ENCODE measurements at regions not wholly inside any gene's neighbourhood (a gene's known extent, or its start where the extent isn't known, plus 50 kb on each side); places are given as distances from the start of the nearest gene placed in this dataset.
"Not testable (repeated sequence)": the region's sequence is repeated elsewhere in the genome, so short reads cannot be mapped to it uniquely, and the experiment has no call there.

DNA sequence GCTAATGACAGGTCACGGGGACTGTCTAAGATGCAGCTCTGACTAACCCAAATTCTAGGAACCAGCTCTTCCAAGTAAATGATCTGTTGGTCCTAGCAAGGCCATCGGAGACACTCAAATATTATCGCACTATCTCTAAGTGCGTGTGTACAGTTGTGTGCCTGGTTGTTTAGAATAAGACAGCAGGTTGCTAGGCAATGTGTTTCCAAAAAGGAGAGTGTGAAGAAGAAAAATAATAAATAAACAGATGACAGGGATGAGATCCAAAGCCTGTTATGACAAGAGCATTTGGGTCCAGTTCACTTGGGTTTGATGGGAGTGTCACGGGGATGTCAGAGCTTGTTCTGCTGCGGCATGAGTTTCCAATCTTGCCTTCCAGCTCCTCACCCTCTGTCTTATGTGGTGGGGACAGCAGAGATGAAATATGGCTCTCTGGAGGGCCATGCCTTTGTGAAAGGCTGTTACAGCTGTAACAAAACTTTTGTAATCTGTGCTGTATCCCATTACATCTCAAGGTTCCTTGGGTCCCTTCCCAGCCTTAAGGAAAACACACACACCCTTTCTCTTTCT lies 127.5 kb upstream of the TNP1 start:
- intact Hi-C loops (cut with micrococcal nuclease; ENCODE audit: unreplicated experiment) = no loop called here
- no peak overlapping the region for H3K4me3 ChIP-seq (ENCODE audit: low read depth, low read length, poor library complexity, severe bottlenecking)
- ChIA-PET CTCF (no interaction called here), POLR2A (ENCODE audit: low non-redundant PET) (no interaction called here)
- no peak for DNase-seq (ENCODE audit: low spot score)
- TF ChIP-seq EZH2 (IDR thresholded peaks at IDR 0.05; ENCODE audit: borderline replicate concordance, low read depth, low read length, poor library complexity, severe bottlenecking) = no peak
- TF ChIP-seq, protein P1, sequence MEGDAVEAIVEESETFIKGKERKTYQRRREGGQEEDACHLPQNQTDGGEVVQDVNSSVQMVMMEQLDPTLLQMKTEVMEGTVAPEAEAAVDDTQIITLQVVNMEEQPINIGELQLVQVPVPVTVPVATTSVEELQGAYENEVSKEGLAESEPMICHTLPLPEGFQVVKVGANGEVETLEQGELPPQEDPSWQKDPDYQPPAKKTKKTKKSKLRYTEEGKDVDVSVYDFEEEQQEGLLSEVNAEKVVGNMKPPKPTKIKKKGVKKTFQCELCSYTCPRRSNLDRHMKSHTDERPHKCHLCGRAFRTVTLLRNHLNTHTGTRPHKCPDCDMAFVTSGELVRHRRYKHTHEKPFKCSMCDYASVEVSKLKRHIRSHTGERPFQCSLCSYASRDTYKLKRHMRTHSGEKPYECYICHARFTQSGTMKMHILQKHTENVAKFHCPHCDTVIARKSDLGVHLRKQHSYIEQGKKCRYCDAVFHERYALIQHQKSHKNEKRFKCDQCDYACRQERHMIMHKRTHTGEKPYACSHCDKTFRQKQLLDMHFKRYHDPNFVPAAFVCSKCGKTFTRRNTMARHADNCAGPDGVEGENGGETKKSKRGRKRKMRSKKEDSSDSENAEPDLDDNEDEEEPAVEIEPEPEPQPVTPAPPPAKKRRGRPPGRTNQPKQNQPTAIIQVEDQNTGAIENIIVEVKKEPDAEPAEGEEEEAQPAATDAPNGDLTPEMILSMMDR (conservative IDR thresholded peaks at IDR 0.05; ENCODE audit: low read depth, low read length) = no peak
- peaks cover 5% of the 10 kb centered on the region for H3K27me3 ChIP-seq (replicated peaks; ENCODE audit: insufficient read depth, low read depth, low read length, poor library complexity)
- H3K4me1 ChIP-seq (ENCODE audit: insufficient read depth, low read length, poor library complexity, severe bottlenecking) = no peaks in the 10 kb centered on the region
- BruUV-seq (replicated peaks) = no TSS peak
- H3K9me3 ChIP-seq (ENCODE audit: low read depth, low read length, poor library complexity, severe bottlenecking) = no peaks in the 10 kb centered on the region
- no peaks in the 10 kb centered on the region for H3K36me3 ChIP-seq (ENCODE audit: insufficient read depth, low read length, poor library complexity, severe bottlenecking)
- H3K27ac ChIP-seq (ENCODE audit: low read depth, low read length, poor library complexity, severe bottlenecking) = no peak overlapping the region

DNA sequence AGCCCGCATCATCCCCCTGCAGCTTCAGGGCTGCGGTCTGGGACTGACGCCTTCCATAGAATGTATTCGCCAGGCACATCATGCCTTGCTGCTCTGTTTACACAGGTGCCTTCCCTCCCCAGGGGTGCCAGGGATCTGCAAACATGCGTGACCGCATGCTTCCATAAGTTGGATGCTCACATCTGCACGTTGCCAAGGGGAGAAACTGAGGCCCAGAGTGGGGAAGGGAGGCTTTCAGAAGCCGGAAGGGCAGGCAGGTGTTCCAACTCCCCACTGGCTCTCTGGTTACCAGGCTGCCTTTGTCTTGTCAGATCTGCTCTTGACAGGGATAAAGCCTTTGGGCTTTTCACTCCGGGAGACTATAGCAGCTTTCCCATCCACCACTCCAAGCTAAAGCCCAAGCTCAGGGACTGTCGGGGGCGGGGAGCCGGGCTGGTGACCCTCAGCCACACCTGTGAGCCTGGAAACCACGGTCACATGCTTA lies 125.8 kb upstream of the TNP1 start:
- ChIA-PET POLR2A (ENCODE audit: low non-redundant PET) (interaction anchor here (0.6 kb wide), 1 partner anchor 555 kb away, joined by 3 read pairs; no protein-coding TSS in a partner anchor), CTCF (interaction anchor here (0.6 kb wide), 2 partner anchors 73 to 304 kb away, joined by 3 to 4 read pairs; no protein-coding TSS in a partner anchor)

DNA sequence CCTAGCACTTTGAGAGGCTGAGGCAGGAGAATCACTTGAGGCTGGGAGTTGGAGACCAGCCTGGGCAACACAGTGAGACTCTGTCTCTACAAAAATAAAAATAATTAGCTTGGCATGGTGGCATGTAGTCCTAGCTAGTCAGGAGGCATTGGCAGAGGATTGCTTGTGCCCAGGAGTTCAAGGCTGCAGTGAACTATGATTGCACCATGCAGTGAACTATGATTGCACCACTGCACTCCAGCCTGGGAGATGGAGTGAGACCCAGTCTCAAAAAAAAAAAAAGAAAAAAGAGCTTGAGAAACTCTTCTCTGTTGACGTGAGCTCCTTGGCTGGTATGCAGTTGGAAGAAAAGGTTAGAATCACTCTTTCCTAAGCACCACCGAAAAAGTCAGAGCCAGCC lies 125.1 kb upstream of the TNP1 start:
- intact Hi-C loops (cut with micrococcal nuclease; ENCODE audit: unreplicated experiment) = no loop called here
- TF ChIP-seq EZH2 (IDR thresholded peaks at IDR 0.05; ENCODE audit: borderline replicate concordance, low read depth, low read length, poor library complexity, severe bottlenecking) = no peak
- TF ChIP-seq, protein P1 (conservative IDR thresholded peaks at IDR 0.05; ENCODE audit: low read depth, low read length) = no peak
- Histone ChIP-seq H3K36me3 (ENCODE audit: insufficient read depth, low read length, poor library complexity, severe bottlenecking) (no peaks in the 10 kb centered on the region), H3K4me3 (ENCODE audit: low read depth, low read length, poor library complexity, severe bottlenecking) (no peak overlapping the region), H3K9me3 (ENCODE audit: low read depth, low read length, poor library complexity, severe bottlenecking) (no peaks in the 10 kb centered on the region), H3K27ac (ENCODE audit: low read depth, low read length, poor library complexity, severe bottlenecking) (no peak overlapping the region), H3K4me1 (ENCODE audit: insufficient read depth, low read length, poor library complexity, severe bottlenecking) (no peaks in the 10 kb centered on the region), H3K27me3 (replicated peaks; ENCODE audit: insufficient read depth, low read depth, low read length, poor library complexity) (peaks cover 3% of the 10 kb centered on the region)
- POLR2A ChIA-PET (ENCODE audit: low non-redundant PET) = interaction anchor here (0.6 kb wide), 1 partner anchor 556 kb away, joined by 3 read pairs; no protein-coding TSS in a partner anchor
- no TSS peak for BruUV-seq (replicated peaks)
- DNase-seq (ENCODE audit: low spot score) = no peak
- CTCF ChIA-PET = interaction anchor here (0.6 to 0.7 kb wide), 3 partner anchors 74 to 303 kb away, joined by 3 to 4 read pairs (median 3); partner anchors contain the start of gene IGFBP5

More for the DNA sequence above, 125.8 kb upstream of the TNP1 start:
- H3K36me3 ChIP-seq (ENCODE audit: insufficient read depth, low read length, poor library complexity, severe bottlenecking) = no peaks in the 10 kb centered on the region
- no TSS peak for BruUV-seq (replicated peaks)
- H3K4me1 ChIP-seq (ENCODE audit: insufficient read depth, low read length, poor library complexity, severe bottlenecking) = no peaks in the 10 kb centered on the region
- H3K27me3 ChIP-seq (replicated peaks; ENCODE audit: insufficient read depth, low read depth, low read length, poor library complexity) = peaks cover 5% of the 10 kb centered on the region
- no peaks in the 10 kb centered on the region for H3K9me3 ChIP-seq (ENCODE audit: low read depth, low read length, poor library complexity, severe bottlenecking)
- H3K27ac ChIP-seq (ENCODE audit: low read depth, low read length, poor library complexity, severe bottlenecking) = no peak overlapping the region
- H3K4me3 ChIP-seq (ENCODE audit: low read depth, low read length, poor library complexity, severe bottlenecking) = no peak overlapping the region
- DNase-seq (ENCODE audit: low spot score) = no peak
- intact Hi-C loops (cut with micrococcal nuclease; ENCODE audit: unreplicated experiment) = no loop called here
- TF ChIP-seq, protein P1 (conservative IDR thresholded peaks at IDR 0.05; ENCODE audit: low read depth, low read length) = no peak
- TF ChIP-seq EZH2 (IDR thresholded peaks at IDR 0.05; ENCODE audit: borderline replicate concordance, low read depth, low read length, poor library complexity, severe bottlenecking) = no peak

DNA sequence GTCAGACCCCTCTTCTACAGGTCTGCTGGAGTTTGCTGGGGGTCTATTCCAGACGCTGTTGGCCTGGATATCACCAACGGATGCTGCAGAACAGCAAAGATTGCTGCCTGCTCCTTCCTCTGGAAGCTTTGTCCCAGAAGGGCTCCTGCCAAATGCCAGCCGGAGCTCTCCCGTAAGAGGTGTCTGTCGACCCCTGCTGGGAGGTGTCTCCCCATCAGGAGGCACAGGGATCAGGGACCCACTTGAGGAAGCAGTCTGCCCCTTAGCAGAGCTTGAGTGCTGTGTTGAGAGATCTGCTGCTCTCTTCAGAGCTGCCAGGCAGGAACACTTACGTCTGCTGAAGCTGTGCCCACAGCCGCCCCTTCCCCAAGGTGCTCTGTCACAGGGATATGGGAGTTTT lies 122.1 kb upstream of the TNP1 start:
- H3K36me3 ChIP-seq (ENCODE audit: insufficient read depth, low read length, poor library complexity, severe bottlenecking); BruUV-seq (replicated peaks); POLR2A ChIA-PET (ENCODE audit: low non-redundant PET); CTCF ChIA-PET; H3K27me3 ChIP-seq (replicated peaks; ENCODE audit: insufficient read depth, low read depth, low read length, poor library complexity); H3K4me3 ChIP-seq (ENCODE audit: low read depth, low read length, poor library complexity, severe bottlenecking); H3K4me1 ChIP-seq (ENCODE audit: insufficient read depth, low read length, poor library complexity, severe bottlenecking); DNase-seq (ENCODE audit: low spot score); H3K27ac ChIP-seq (ENCODE audit: low read depth, low read length, poor library complexity, severe bottlenecking); intact Hi-C loops (cut with micrococcal nuclease; ENCODE audit: unreplicated experiment); H3K9me3 ChIP-seq (ENCODE audit: low read depth, low read length, poor library complexity, severe bottlenecking): not testable (repeated sequence)

DNA sequence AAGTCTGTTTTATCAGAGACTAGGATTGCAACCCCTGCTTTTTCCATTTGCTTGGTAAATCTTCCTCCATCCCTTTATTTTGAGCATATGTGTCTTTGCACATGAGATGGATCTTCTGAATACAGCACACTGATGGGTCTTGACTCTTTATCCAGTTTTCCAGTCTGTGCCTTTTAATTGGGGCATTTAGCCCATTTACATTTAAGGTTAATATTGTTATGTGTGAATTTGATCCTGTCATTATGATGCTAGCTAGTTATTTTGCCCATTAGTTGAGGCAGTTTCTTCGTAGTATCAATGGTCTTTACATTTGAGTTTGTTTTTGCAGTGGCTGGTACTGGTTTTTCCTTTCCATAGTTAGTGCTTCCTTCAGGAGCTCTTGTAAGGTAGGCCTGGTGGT lies 120.6 kb upstream of the TNP1 start:
- CTCF ChIA-PET = not testable (repeated sequence)

More for the DNA sequence above, 120.6 kb upstream of the TNP1 start:
- DNase-seq (ENCODE audit: low spot score); BruUV-seq (replicated peaks); H3K4me3 ChIP-seq (ENCODE audit: low read depth, low read length, poor library complexity, severe bottlenecking); H3K9me3 ChIP-seq (ENCODE audit: low read depth, low read length, poor library complexity, severe bottlenecking); POLR2A ChIA-PET (ENCODE audit: low non-redundant PET); H3K4me1 ChIP-seq (ENCODE audit: insufficient read depth, low read length, poor library complexity, severe bottlenecking); H3K36me3 ChIP-seq (ENCODE audit: insufficient read depth, low read length, poor library complexity, severe bottlenecking); intact Hi-C loops (cut with micrococcal nuclease; ENCODE audit: unreplicated experiment); H3K27ac ChIP-seq (ENCODE audit: low read depth, low read length, poor library complexity, severe bottlenecking); H3K27me3 ChIP-seq (replicated peaks; ENCODE audit: insufficient read depth, low read depth, low read length, poor library complexity): not testable (repeated sequence)
